ENCODE measurements at regions not wholly inside any gene's neighbourhood (a gene's known extent, or its start where the extent isn't known, plus 50 kb on each side); places are given as distances from the start of the nearest gene placed in this dataset.

GRCh38 chr1:118388301-118388959 is 203.4 kb upstream of the SPAG17 start:
- dilution Hi-C loops (cut with HindIII; ENCODE audit: low sequenced_read_pairs, unreplicated experiment) (no loop called here), intact Hi-C loops (cut with micrococcal nuclease) (no loop called here), in situ Hi-C loops (cut with MboI; ENCODE audit: low sequenced_read_pairs) (no loop called here)
- H3K14ac ChIP-seq (replicated peaks; ENCODE audit: low read depth, low read length), result no peak overlapping the region
- no peak overlapping the region for H3K23ac ChIP-seq (ENCODE audit: low read depth, low read length)
- no peak overlapping the region for H2BK15ac ChIP-seq (ENCODE audit: low read depth, low read length)
- no peak overlapping the region for H2AK9ac ChIP-seq (replicated peaks; ENCODE audit: low read depth, low read length, poor library complexity)
- no peaks in the 10 kb centered on the region for H3K27me3 ChIP-seq (ENCODE audit: control insufficient read depth, insufficient read depth, low read length)
- H2BK20ac ChIP-seq (ENCODE audit: low read depth, low read length), result no peak overlapping the region
- no peaks in the 10 kb centered on the region for H3K9me3 ChIP-seq (ENCODE audit: control insufficient read depth, insufficient read depth, low read length)
- no peaks in the 10 kb centered on the region for H3K9me1 ChIP-seq (ENCODE audit: insufficient read depth, low read length)
- no peak overlapping the region for H2AK5ac ChIP-seq (ENCODE audit: low read depth, low read length)
- H3K4me1 ChIP-seq (ENCODE audit: control insufficient read depth, insufficient read depth, low read length), result no peaks in the 10 kb centered on the region
- no peak overlapping the region for H4K91ac ChIP-seq (ENCODE audit: insufficient read depth, low read depth, low read length)
- no peaks in the 10 kb centered on the region for H3K79me1 ChIP-seq (ENCODE audit: low read depth in 1 of 2, low read length in 2 of 2)
- ChIA-PET CTCF (no interaction called here), POLR2A (ENCODE audit: unreplicated experiment) (no interaction called here)
- H2BK5ac ChIP-seq (ENCODE audit: low read depth, low read length, poor library complexity, severe bottlenecking), result no peak overlapping the region
- no CpG with 5 or more reads among the region's 4 CpGs for WGBS, 2 experiments (ENCODE audit: extremely low coverage in 2 of 2, insufficient read length in 1 of 2)
- BruUV-seq (replicated peaks), result no TSS peak
- H4K20me1 ChIP-seq (ENCODE audit: insufficient read depth, low read length), result no peaks in the 10 kb centered on the region
- no peak overlapping the region for H3K4me3 ChIP-seq (ENCODE audit: insufficient read depth, low read depth, low read length)
- H4K8ac ChIP-seq (ENCODE audit: low read depth in 2 of 2, low read length in 2 of 2), result no peak overlapping the region
- H3K27ac ChIP-seq (ENCODE audit: insufficient read depth, low read length), result no peak overlapping the region
- H2BK120ac ChIP-seq (ENCODE audit: low read depth, low read length), result no peak overlapping the region
- H3K18ac ChIP-seq (ENCODE audit: low read depth, low read length), result no peak overlapping the region
- no peaks in the 10 kb centered on the region for H3K36me3 ChIP-seq (ENCODE audit: control insufficient read depth, insufficient read depth, low read length)
- H3K4me2 ChIP-seq (ENCODE audit: low read depth, low read length), result no peak overlapping the region
- no peak overlapping the region for H4K5ac ChIP-seq (ENCODE audit: low read depth, low read length)
- H3K4ac ChIP-seq (ENCODE audit: low read depth, low read length), result no peak overlapping the region
- no peak overlapping the region for H2AFZ ChIP-seq (replicated peaks; ENCODE audit: low read length, poor library complexity)
- H3K9ac ChIP-seq (ENCODE audit: low read depth, low read length), result no peak overlapping the region
- no peak for TF ChIP-seq NFE2L2 (IDR thresholded peaks at IDR 0.05; ENCODE audit: low read depth, low read length)
- TF ChIP-seq MXI1 (IDR thresholded peaks at IDR 0.05; ENCODE audit: borderline replicate concordance, low read depth, low read length), result no peak
- no peak for TF ChIP-seq RAD21 (IDR thresholded peaks at IDR 0.05; ENCODE audit: low read length)
- ATAC-seq (ENCODE audit: low read depth) (no peak), DNase-seq (no peak)
- no peak overlapping the region for H3K56ac ChIP-seq (ENCODE audit: extremely low read depth, insufficient read depth, low read length)
